ENCODE measurements at regions not wholly inside any gene's neighbourhood (a gene's known extent, or its start where the extent isn't known, plus 50 kb on each side); places are given as distances from the start of the nearest gene placed in this dataset.
"Not testable (repeated sequence)": the region's sequence is repeated elsewhere in the genome, so short reads cannot be mapped to it uniquely, and the experiment has no call there.

DNA sequence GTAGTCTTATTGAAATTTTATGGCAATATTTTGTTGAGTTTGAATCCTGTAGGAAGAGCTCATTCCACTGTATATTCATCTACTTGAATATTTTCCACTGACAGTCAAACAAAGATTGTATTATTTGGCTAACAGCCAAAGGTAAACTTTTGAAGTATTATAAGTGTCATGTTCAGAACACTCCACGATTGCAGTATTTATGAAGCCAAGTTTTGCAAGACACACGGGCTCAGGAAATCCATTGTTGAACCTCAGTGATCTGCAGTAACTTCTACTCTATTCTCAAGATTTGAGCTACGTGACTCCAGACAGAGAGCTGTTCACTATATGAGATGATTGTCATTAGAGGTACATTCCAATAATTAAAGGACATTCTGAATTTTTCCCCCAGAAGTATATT is 302.7 kb upstream of the ADGRL3 start:
- no peak for DNase-seq (ENCODE audit: low spot score)

DNA sequence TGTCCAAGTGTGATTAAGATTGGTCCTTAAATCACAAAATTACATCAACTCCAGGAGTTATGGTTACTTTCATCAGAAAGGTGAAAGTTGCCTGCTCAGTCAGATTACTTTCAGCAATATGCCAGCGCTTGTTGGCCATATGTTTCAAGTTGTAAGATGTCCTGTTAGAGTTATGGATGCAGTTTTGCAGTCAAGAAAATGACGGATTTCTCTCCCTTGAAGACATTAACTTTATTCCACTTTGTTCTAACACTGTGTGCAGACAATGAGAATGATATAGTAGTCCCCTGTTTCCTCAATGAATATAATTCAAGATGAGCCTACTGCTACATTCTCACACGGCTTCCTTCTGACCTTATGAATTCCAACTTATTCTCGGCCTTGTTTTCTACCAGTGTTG is 295.0 kb upstream of the ADGRL3 start:
- no peak for DNase-seq (ENCODE audit: low spot score)

DNA sequence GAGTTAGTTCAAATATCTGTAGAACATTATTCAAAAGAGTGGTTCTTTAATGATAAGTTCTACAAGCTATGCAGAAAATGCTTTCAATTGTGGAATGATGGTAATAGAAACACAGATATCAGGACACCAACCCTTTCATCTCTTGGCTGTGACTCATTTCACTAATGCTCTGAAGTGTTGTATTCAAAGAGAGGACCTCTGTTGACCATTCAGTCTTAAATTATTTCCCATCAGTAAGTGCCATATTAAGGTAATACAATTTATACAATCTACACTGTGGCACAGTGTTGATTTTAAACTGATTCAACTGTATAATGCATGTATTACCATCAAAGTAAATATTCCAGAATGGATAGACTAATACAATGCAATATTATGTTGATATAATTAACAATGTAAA is 289.0 kb upstream of the ADGRL3 start:
- DNase-seq (ENCODE audit: low spot score), result no peak

DNA sequence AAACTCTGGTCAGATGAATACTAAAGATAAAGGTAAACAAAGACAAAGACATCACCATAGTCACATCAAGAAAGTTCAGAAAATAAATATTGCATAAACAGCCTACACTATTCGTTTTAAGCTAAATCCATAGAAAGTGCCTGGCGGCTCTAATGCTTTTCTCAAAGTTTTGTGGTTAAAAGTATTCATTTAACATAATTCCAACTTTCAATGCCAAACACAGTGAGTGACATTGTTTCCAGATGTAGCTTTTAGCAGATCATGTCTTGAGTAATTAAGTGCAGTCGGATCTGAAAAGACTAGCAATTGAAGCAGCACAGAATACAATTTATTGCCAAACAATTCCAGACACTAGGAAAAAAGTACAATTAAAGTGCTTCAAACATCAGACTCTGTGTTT is 287.1 kb upstream of the ADGRL3 start:
- no peak for DNase-seq (ENCODE audit: low spot score)

DNA sequence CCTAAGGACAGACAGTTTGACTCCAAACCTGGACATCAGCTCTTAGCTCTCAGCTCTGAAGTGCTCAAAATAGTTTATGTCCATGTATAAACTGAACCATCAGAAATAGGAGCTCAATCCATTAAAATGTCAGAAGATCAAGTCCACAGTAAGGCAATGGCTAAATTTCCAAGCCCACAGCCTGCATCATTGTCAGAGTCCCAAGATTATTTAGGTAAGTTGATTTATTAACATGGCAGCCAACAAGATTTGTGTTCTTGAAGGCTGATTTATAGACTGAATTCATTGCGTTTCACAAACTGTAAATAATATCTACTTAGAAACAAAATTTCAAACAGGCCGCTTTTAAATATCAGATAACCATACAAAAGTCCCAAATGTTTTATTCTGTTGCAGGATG is 286.5 kb upstream of the ADGRL3 start:
- no peak for DNase-seq (ENCODE audit: low spot score)

DNA sequence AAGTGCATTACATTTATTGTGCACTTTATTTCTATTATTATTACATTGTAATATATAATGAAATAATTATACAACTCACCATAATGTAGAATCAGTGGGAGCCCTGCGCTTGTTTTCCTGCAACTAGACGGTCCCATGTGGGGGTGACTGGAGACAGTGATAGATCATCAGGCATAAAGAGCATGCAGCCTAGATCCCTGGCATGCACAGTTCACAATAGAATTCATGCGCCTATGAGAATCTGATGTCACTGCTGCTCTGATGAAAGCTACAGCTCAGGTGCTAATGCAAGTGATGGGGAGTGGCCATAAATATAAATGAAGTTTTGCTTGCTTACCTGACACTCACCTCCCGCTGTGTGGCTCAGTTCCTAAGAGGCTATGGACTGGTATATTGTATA is 278.4 kb upstream of the ADGRL3 start:
- DNase-seq (ENCODE audit: low spot score), result not testable (repeated sequence)

DNA sequence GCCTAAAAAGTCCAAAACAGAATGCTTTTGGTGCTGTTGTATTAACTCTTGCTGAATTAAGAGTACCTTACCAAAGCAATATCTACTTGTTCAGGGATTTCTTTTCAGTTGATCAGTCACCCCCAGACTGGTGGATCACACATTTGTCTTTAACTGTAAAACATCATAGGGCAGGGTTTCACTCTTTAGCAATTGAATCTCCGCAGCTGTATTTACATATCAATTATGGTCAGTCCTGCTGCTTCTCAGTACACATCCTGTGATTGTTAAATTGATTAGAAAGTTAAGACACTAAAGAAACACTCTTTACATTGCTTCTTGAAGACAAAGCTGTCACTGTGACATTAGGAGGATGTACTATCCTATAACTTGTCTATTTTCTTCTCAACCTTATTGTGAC is 277.1 kb upstream of the ADGRL3 start:
- no peak for DNase-seq (ENCODE audit: low spot score)

DNA sequence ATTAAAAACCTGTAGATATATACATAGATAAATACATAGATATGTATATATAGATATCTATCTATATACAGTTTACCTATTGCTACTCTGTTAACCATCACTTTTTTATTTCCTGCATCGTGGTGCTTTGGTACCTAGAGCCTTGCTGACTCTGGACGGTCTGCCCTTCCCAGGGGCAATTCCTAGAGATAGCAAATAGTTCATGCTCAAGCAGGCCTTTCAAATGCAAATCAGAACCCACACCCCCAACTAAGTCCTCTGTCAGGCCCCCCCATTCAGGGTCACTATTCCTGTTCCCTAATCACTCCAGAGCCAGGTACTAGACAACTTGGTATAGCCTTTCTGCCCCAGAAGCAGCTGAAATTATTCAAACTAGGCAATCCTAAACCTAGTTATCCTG is 273.5 kb upstream of the ADGRL3 start:
- no peak for DNase-seq (ENCODE audit: low spot score)

DNA sequence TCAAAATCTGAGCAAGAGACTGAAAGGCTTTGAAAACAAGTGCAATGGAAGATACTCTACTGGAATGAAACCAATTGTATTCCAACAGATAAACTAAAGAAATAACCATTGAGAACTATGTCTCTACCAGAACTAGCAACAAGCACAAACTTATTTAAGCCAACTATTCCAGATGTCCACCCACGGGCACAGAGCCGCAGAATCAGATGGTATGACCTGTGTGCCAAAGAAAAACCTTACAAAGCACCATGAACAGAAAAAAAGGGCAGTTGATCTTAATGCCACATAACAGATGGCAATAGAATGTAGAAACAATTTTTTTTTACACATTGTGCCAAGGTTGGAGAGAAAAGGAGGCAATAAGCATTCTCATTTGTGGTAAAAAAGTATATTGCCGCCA is 269.3 kb upstream of the ADGRL3 start:
- no peak for DNase-seq (ENCODE audit: low spot score)

DNA sequence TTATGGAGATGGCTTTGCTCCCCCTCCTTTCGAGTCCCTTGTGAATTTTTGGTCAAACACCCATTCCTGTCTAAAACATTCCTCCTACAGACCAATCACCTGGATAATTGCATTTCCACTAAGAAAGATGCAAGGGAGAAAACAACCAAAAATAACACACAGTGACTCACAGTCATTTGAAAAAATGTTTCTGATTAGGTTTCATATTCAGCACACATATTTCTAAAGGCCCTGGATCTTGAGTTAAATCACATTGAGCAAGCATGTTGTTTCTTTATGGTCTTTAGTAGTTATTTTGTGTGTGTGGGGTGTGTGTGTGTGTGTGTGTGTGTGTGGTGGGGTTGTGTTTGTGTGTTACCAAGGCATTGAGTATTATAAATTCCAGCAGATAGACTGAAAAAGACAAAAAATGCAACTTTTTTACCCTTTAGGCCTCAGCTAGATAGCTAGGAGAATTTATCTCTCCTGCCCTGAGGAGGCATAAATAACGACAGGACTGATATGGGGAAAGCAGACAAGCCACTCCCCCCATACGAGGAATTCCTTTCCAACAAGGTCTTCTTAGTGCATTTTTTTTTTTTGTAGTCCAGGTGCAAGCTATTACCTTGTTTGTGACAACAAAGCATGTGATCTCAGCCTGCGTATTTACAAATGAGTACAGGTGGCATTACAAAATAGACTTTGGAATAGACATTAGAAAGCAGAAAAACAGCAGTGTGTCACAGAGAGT is 265.4 kb upstream of the ADGRL3 start:
- DNase-seq (ENCODE audit: low spot score), result no peak

DNA sequence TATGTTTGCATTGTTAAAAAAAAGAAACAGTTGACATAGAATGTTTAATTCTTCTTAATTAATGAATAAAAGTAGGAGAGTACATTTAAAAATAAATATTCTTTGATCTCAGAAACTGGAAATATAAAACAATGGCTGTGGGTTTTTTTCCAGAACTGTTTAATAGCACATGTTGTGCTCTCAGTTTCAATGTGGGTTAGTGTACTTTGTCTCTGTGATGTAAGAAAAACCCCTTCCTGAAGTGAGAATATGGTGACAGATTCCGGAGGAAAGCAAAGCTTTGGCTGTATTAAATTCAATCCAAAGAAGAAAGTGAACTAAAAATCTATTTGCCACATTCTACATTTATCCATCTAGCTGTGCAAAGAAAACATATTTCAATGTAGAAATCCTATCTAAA is 261.9 kb upstream of the ADGRL3 start:
- DNase-seq (ENCODE audit: low spot score), result no peak

DNA sequence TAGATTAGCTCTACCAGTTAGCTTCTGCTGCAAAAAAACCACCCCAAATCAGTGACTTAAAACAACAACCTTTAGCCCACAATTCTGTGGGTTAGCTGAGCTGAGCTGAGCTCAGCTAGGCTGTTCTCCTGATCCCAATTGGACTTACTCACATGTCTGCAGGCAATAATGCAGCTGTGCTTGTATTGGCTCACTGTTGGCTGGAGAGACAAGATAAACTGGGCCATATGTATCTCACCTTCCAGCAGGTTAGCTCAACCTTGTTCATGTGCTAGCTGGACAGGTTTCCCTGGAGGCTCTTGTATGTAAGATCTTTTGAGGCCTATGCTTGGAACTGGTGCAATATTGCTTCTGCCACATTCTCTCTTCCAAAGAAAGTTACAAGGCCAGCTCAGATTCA is 261.5 kb upstream of the ADGRL3 start:
- DNase-seq (ENCODE audit: low spot score), result no peak

DNA sequence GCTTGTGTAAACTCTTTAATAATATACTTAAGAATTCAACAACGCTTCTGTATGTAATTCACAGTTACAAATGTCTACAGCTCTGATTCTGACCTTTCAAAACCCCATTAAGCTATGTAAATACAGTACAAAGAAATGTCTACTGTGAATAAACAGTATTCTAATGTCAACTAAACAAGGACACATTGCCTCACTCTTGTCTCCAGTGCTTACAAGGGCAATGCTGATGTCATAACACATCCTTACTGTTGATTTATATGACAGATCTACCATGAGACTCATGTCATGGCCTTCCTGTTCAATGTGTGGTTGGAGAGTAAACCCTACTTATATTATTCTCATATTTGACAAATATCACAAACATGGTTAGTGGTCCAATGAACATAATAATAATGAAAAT is 256.1 kb upstream of the ADGRL3 start:
- peak; percentile 4 for DNase-seq (ENCODE audit: low spot score)

DNA sequence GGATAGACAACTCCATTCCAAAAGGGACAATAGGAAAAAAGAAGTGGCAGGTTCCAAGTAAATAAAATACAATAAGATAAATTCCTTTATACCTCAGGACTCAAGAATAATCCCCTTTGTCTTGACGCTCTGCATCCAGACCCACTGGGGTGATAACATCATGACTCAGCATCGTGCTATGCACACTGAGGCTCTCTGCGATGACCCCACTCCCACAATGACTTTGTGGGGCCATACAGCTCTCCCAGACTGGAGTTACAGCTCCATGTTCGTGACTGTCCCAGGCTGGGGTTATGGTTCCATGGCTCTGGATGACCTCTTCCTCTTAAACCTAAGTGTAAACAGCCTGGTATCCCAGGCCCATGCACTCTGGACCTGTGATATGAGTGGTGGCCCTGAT is 254.5 kb upstream of the ADGRL3 start:
- DNase-seq (ENCODE audit: low spot score), result no peak

DNA sequence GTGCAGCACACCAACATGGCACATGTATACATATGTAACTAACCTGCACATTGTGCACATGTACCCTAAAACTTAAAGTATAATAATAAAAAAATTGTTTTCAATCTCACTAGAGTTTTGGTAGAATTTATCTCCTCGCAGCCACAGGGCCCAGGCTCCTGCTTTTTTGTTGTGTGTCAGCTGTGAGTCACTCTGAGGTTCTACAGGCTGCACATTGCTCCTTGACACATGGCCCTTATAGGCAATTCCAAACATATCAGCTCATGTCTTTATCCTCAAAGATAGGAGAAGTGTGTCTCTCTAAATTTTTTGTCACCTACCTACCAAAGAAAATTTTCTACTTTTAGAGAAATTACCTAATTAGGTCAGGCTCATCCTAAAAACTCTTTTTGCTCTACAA is 252.1 kb upstream of the ADGRL3 start:
- DNase-seq (ENCODE audit: low spot score), result no peak

DNA sequence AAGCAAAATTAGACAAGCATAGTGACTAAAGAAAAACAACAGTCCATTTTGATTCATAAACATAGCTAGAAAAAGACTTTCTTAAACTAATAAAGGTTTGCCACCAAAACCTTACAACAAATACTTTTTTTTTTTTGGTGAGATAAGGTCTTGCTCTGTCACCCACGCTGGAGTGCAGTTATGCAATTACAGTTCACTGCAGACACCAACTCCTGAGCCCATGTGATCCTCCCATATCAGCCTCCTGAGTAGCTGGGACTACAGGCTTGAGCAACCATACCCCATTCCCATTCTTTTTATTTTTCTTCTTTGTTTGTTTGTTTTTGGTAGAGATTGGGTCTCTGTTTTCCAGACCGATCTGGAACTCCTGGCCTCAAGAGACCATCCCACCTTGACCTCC is 247.2 kb upstream of the ADGRL3 start:
- no peak for DNase-seq (ENCODE audit: low spot score)

DNA sequence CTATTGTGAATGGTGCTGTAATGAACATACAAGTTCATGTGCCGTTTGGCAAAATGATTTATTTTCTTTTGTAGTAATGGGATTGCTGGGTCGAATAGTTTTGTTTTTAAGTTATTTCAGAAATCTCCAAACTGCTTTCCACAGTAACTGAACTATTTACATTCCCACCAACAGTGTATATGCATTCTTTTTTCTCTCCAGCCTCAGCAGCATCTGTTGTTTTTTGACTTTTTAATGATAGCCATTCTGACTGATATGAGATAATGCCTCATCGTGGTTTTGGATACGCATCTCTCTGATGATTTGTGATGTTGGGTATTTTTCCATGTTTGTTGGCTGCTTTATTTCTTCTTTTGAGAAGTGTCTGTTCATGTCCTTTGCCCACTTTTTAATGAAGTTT is 246.3 kb upstream of the ADGRL3 start:
- no peak for DNase-seq (ENCODE audit: low spot score)

DNA sequence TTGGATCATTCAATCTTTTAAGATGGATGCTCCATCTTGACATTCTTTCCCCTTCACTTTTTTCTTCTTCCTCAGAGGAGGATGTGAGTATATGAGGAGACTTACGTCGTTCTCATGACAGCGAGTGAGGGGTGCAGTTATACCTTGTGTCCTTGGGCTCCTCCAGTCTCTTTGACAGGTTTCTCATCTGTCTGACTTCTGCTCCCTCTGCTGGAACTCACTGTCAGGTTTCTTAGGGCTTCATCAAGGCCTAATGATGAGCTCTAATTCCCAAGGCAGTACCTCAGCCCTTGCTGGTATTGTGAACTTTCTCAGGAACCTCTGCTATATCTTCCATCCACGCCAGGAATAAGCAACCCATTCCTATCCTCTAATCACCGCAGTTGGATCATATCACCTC is 237.8 kb upstream of the ADGRL3 start:
- no peak for DNase-seq (ENCODE audit: low spot score)

DNA sequence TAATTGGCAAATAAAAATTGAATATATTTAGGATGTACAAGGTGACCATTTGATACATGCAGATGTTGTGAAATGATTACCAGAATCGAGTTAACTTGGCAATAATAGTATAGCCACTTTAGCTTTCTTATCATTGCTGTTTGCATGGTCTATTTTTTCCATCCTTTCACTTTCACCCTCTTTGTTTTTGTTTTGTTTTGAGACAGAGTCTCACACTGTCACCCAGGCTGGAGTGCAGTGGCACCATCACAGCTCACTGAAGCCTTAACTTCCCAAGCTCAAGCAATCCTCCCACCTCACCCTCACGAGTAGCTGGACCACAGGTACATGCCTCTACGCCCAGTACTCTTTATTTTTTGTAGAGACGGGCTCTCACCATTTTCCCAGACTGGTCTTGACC is 218.6 kb upstream of the ADGRL3 start:
- no peak for DNase-seq (ENCODE audit: low spot score)

DNA sequence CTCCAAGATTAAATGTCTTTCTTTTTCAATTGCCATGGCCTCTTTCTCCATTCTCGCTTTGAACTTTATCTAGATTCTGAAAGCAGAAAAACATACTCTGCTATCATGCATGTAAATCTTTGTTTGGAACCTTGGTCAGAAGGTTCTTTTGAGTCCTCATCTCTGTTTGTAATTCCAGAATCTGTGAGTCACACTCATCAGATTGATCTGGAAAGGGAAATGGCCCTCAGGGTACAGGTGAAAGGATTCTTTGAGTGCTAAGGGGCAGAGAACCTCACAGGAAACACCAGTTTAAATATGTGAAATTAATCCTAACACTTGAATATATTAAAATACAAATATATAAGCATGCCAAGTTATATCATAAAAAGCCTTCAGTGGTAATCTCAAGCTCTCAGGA is 211.0 kb upstream of the ADGRL3 start:
- DNase-seq (ENCODE audit: low spot score), result no peak

DNA sequence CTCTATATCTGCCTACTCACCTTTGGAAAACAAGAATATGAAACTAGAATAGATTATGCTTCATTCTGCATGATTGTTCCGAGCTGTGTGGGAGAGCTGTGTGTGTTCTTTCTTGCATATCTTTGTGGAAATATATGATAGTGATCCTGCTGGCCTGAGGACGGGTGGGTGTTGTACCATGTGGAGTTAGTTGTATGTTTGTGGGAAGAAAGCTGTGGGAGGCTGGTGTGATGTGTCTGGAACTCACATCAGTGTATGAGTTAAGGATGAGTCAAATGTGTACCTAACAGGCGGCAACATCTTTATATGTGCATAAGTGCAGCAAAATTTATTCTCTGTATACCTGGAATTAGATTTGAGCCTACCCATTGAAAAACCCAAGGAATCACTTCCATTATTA is 208.1 kb upstream of the ADGRL3 start:
- DNase-seq (ENCODE audit: low spot score), result no peak

DNA sequence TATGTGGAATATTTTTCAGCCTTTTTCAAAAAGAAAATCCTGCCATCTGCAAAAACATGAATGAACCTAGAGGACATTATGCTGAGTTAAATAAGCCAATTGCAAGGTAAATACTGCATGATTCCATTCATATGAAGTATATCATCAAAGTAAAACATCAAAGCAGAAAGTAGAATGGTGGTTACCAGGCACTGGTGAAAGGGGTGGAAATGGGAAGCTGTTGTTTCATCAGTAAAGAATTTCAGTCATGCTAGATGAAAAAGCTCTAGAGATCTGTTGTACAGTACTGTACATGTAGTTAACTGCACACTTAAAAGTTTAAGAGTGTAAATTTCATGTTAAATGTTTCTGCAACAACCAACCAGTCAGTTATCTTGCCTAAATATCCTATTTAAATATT is 196.8 kb upstream of the ADGRL3 start:
- no peak for DNase-seq (ENCODE audit: low spot score)

DNA sequence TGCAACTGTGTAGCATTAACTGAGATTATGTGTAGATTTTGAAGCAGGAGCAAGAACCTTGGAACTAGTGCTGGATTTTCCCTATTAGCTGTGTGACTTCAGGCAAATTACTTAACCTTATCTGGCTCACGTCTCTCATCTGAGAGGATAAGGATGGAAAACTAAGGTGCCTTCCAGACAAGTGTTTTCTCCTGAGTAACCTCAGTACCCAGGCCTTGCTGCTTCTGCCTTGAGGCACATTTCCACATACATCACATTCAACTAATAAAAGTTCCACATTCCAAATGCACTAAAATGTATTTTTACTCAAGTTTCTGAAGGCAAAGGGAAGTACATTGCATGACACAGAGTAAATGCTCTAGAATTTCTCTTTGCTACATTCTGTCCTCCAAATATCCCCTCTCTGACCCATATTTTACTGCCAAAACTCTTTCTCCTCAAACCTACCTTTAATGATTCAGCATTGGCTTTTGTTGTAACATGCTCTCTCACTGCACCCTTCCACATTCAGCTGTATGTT is 195.4 kb upstream of the ADGRL3 start:
- DNase-seq (ENCODE audit: low spot score), result no peak

DNA sequence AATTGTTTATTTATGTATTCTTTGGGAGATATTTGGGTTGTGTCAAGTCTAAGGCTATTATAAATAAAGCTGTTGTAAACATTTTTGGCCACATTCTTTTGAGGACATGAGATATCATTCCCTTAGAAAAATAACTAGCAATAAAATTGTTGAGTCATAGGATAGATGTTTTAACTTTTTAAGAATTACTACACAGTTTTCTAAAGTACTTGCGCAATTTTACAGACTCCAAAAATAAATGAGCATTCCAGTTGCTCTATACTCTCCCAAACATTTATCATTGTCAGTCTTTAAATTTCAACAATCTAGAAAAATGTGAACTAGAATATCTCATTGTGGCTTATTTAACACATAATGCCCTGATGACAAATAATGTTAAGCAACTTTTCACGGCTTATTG is 189.1 kb upstream of the ADGRL3 start:
- no peak for DNase-seq (ENCODE audit: low spot score)

DNA sequence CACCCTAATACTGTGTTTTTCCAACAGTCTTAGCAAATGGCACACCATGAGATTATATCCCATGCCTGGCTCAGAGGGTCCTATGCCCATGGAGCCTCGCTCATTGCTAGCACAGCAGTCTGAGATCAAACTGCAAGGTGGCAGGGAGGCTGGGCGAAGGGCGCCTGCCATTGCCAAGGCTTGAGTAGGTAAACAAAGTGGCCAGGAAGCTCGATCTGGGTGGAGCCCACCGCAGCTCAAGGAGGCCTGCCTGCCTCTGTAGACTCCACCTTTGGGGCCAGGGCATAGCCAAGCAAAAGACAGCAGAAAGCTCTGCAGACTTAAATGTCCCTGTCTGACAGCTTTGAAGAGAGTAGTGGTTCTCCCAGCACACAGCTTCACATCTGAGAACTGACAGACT is 188.2 kb upstream of the ADGRL3 start:
- not testable (repeated sequence) for DNase-seq (ENCODE audit: low spot score)

Measured in HuH-7.5 (cell line).